Islet precursor cell (in vitro differentiated cells): ENCODE measurements at regions not wholly inside any gene's neighbourhood (a gene's known extent, or its start where the extent isn't known, plus 50 kb on each side); places are given as distances from the start of the nearest gene placed in this dataset.
"Not testable (repeated sequence)": the region's sequence is repeated elsewhere in the genome, so short reads cannot be mapped to it uniquely, and the experiment has no call there.

Experiments
- DNase-seq: peaks from one replicate; pipeline ENCODE4 v3.0.0-alpha.2; 2018

DNA sequence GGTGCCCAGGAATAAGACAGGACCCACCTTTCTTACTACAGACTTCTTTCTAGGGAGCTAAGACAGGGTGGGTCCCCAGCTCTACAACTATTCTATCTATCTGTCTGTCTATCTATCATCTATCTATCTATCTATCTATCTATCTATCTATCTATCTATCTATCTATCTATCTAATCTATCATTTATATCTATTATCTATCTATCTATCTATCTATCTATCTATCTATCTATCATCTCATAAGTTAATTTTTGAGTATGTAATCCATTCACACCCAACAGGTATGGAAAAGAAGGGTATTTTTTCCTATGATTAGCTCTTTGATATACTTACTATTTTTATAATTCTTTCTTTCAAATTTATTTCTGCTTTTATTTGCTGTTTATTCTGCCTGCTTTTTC lies 55.9 kb downstream of the BAMBI start:
- no peak for DNase-seq

DNA sequence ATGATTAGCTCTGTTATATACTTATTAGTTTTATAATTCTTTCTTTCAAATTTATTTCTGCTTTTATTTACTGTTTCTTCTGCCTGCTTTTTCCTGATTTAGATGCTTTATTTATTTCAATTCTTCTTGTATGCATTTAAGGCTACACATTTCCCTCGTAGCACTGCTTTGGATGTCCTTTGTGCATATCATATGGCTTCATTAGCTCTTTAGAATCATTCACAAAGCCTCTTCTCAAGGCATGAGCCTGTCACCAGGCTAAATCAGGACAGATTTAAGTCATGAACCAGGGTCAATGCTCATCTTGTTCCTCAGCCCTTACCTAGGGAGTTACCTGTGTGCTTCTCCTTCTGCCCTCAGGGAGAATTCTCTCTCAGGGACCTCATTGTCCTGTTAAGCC lies 56.3 kb downstream of the BAMBI start:
- no peak for DNase-seq

DNA sequence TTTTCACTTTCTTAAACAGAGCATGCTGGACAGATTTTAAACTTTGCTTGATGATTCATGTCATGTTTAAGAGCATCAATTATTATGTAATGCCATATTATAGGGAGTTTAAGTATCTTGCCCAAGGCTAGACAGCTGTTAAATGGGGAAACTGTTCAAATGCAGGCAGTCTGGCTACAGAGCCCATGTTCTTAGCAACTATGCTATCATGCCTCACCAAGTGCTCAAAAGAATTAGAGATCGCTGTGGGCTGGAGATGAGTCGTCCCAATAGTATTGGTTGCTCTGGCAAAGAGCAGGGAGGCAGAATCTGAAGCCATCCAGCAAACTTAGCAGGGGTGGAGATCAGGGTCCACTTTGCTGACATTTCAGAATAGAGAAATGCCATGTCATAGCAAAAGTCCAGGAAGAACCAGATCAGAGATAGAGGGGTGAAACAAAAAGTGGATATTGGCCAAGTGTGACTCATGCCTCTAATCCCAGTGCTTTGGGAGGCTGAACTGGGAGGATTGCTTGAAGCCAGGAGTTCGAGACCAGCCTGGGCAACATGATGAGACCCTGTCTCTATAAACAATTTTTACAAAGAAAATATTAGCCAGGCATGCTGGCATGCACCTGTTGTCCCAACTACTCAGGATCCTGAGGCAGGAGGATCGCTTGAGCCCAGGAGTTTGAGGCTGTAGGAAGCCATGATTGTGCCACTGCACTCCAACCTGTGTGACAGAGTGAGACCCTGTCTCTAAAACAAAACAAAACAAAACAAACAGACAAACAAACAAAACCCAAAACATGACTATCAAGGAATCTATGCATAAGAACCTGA lies 57.8 kb downstream of the BAMBI start:
- peak; percentile 97 for DNase-seq

DNA sequence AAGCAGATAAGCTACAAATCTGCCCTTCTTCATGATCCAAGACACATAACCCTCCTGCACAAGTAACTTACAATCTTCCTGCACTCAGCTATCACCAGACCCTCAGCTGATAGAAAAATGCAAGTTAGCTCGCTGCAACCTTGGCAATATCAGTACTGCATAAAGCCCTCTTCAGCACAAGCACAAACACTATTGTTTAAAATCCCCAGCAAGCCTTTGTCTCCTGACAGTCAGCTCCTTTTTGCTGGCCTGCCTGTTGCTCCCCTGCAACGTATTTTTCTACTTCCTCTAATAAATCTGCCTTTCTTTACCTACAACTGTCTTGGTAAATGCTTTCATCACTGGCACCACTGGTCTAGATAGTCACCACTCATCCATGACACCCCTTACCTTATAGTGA lies 59.8 kb downstream of the BAMBI start:
- no peak for DNase-seq

DNA sequence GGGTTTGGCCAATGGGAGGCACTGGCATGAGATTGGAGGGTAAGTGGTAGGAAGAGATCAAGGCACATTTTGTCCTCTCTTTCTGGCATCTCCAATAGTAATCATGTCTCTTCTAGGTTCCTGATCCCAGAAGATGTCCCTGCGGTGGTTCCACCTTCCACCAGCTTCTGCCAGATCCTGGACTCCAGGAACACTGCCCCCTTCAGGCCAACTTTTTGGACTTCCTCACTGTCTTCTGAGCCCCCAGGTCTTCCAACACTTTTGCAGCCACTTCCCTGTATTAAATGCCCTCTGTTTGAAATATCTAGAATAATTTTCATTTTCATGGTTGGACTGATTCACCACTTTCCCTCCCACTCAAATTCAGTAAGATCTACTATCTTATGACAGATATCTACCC lies 60.9 kb downstream of the BAMBI start:
- no peak for DNase-seq

DNA sequence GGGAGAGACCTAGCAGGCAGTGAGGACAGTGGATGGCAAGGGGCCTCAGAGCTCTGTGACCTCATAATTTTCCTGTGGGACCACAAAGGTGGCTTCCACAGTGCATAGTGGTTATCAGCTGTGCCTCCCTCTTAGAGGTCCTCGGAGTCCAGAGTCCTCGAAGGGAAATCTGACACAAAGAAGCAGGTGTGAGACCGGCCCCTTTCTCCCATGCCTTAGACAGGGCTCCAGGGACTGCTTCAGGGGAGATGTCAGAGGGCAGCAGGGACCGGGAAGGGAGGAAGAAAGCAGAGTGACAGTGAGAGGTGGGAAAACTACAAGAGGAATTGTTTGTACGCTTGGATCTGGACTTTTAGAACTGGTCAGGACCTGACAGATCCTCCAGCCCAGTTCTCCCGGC lies 66.3 kb downstream of the BAMBI start:
- no peak for DNase-seq

DNA sequence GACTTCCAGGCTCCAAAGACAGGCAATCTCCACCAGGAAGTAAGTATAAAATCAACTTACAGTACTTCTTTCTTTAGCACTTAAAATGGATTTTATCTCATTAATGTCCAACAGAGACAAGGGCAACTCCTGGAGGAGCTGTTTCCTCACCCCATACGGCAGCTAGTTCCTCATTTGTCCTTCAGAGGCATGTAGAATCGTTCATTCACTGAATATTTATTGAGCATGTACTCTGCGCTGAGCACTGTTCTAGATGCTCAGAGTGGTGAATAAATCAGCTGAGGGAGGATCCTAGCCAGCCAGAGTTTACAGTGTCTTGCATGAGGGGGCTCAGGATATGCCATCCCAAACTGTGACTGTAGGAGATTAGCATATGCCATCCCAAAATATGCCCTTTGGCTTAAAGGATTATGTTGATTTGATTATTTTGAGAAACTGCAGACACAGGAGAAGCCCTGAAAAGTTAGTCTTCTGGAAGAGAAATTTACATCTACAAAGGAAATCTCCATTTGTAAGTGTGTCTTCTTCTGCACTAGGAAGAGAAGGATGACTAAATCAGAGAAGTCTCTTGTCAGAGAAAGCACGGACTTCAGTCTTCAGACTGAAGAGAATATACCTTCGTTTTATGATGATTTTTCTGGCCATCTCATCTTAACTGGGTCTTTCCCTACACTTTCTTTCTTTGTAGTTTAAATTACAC lies 66.9 kb downstream of the BAMBI start:
- no peak for DNase-seq

DNA sequence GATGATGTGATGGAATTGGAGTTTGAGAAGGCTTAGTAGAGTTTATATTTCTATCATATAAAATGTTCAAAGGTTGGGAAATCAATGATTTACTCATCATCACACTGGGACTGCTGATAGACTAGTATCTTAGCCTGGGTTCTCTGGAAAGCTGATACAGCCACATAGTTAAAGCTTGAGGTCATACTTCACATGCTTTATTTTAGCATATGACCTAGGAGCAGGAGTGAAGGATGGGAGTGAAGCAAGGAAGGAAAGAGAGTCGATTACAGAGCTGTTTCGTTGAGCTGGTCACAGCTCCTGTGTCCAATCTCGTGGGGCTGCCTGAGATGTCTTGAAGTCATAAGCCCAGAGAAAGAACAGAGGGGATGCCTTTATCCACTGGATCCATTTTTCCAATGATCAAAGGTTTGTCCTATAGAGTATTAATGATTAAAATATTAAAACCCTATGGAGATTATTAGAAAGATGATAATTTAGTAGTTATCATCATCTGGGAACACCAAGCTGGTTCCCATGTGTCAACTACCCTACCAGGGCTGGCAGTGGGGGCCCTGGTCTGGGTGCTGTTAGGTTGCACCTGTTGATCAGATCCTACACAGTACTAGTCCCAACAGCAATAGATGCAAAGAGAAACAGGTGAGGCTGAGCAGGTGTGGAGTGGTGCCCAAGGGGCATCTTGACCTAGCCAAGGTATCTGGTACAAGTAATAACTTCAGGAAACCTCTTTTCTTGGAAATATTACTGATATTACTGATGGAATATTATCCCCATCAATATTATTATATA lies 77.8 kb downstream of the BAMBI start:
- no peak for DNase-seq

DNA sequence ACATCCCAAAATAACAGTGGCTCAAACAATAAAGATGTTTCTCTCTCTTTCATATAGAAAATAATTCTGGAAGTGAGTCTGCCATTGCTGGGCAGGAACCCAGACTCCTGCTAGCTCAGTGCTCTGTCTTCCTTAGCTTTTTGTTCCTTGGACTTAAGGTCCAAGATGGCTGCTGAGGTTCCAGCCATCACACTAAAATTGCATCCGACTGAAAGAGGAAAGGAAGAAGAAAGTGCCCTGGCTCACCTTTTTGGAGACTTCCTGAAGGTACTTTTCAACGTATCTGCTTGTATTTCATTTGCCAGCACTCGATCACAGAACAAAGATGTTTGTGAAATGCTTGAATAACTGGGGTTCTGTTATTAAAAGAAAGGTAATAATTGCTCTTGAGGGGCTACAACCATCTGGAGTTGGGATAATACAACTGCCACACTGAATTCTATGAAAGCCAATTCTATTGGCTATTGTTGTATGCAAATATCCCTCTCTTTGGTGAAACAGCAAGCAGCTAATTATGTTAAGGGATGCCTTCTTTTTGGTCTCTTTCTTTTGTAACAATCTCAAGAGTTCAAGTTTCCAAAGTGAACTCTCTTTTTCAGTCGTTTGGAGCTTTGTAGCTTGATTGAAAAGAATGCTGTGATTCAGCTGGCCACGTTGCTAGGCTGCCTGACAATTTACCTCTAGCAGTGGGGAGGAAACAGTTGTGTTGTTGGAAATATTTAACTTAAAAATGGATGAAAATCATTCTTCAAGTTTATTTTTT lies 83.9 kb downstream of the BAMBI start:
- DNase-seq, result no peak

DNA sequence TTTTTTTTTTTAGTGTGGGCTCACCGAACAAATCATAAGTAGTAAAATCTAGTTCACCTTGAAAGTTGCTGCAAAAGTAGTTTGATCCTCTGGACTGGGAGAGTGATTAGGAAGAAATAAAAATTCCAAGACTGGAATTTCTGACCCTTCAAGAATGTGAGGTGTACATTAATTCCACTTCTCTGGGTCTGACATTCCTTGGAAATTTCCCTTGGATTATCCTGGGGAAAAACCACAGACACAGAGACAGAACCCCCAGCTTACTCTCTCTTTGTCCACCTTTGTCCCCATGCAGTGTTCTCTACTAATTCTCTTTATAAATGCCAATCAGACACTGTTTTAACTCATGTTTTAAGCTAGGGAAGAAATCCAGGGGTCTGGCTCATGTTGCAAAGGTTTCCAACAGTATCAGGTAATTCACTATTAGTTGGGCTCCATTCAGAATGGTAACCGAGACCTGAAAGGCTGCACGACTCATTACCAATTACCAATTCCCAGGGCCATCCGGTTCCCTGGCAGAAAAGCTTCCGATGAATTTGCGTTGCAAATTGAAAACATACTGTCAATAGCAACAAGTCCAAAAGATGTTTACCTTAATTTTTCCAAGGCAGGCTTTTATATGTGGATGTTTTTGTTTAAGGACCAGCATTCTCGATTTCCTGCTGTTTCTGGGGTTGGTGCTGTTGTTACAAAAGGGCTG lies 86.3 kb downstream of the BAMBI start:
- peak; percentile 57 for DNase-seq

DNA sequence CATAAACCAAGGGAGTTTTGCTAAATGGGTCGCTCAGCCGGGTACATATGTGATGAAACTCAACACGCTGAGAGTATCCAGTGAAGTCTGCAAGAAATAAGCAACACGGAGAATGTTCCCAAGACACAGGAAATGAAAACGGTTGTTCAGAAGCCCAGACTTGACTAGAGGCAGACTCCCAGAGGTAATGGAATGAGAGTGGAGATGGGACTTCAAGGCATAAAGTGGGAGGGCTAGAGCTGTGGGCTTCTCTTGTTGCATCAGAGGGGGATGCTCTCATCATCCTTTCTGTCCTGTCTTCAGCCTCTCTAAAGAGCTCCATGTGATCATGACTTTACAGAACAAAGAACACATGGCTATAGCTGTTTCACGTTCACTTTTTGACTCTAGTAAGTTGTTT lies 88.3 kb downstream of the BAMBI start:
- no peak for DNase-seq

DNA sequence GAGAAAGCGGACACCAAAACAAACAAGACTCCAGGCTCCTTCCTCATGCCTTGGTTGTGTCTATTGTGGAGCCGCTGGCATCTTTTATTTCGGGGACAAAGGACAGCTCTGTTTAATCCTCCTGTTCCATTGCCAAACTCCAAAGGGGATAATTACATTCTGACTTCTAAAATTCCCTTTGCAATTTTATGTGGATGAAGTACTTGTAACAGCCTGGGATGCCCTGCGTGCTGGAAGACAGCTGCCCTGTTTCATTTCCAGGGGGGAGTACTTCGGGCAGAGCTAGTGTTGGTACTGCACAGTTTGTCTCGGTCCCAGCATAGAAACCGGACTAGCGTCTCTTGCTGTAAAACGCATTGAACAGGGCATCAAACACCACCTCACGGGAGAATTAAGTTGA lies 90.9 kb downstream of the BAMBI start:
- DNase-seq, result no peak

DNA sequence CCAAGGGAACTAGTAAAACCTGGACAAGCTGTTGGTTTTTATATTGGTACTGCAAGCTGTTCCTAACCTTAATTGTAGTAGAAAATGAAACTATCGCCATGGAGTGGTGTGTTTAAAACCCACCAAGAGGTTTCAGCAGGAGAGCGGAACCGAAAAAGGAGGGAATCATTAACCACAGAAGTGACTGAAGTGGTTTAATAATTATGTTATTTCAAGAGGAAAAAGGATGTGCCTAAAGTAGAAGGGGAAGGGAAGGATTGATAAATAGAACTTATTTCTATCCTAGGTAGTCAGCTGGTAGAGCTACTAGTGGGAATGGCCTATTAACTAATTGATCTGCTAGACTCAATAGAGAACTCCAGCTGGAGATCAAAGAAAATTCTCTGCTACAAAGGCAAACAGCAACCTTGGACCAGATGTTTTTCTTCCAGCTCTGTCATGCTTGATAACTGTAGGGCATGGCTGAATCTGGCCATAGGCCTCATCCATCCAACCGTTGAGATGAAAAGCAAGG lies 91.8 kb downstream of the BAMBI start:
- DNase-seq, result no peak

DNA sequence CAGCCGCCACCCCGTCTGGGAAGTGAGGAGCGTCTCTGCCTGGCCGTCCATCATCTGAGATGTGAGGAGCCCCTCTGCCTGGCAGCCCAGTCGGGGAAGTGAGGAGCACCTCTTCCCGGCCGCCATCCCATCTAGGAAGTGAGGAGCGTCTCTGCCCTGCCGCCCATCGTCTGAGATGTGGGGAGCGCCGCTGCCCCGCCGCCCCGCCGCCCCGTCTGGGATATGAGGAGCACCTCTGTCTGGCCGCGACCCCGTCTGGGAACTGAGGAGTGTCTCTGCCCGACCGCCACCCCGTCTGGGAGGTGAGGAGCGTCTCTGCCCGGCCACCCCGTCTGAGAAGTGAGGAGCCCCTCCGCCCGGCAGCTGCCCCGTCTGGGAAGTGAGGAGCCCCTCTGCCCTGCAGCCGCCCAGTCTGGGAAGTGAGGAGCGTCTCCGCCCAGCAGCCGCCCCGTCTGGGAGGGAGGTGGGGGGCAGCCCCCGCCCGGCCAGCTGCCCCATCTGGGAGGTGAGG lies 94.3 kb downstream of the BAMBI start:
- DNase-seq, result not testable (repeated sequence)

DNA sequence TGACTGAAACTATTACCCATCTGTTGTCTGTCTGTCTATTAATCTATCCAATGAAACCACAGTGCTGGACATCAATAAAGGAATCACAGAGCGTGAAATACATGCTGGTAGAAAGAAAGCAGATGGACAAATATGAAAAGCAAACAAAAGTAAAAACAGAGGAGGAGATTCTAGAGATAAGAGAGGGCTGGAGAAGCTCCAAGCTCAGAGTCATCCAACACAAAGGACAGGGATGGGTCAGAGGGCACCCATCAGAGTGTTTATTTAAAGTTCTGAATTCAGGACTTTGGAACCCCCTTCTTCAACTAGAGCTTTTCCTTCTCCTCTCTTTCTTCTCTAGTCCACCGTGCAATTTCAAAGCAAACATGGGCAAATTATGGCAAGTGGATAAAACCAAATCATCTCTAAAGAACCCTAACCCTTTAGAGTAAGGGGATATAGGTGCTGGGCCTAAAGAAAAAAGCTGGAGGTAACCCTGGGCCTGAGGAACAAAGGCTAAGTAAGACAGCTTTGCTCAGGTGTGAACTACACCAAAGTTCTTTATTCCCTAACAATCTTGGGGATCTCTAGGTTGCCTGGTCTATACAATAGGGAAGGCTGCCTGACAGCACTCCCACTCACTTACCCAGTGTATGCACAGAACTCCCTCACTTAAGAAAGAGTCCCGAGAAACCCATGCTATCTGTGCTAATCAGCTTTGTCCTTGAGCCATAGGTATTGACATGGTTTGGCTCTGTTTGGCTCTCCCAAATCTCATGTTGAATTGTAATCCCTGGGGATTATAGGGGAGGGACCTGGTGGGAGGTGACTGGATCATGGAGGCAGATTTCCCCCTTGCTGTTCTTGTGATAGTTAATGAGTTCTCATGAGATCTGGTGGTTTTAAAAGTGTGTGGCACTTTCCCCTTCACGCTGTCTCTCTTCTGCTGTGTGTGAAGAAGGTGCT lies 97.0 kb downstream of the BAMBI start:
- DNase-seq, result no peak

DNA sequence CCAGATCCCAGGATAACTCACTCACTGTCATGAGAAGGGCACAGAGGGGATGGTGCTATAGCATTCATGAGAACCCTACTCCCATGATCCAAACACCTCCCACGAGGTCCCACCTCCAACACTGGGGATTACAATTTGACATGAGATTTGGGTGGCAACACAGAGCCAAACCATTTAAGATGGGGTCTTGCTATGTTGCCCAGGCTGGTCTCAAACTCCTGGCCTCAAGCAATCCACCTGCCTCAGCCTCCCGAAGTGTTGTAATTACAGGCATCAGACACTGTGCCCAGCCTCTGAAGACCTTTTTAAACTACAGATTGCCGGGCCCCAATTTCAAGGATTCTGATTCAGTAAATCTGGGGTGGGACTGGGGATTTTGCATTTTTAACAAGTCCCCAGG lies 98.5 kb downstream of the BAMBI start:
- no peak for DNase-seq

DNA sequence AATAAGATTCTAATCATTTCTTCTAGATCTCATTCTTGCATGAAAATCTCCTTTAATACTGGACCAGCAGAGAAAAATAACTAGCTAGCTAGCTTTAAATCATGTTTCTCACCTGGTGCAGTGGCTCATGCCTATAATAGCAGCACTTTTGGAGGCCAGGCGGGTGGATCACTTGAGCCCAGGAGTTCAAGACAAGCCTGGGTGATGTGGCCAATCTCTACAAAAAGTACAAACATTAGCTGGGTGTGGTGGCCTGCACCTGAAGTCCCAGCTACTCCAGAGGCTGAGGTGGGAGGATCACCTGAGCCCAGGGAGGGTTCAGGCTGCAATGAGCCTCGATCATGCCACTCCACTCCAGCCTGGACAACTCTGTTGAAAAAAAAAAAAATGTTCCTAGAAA lies 99.2 kb downstream of the BAMBI start:
- no peak for DNase-seq

DNA sequence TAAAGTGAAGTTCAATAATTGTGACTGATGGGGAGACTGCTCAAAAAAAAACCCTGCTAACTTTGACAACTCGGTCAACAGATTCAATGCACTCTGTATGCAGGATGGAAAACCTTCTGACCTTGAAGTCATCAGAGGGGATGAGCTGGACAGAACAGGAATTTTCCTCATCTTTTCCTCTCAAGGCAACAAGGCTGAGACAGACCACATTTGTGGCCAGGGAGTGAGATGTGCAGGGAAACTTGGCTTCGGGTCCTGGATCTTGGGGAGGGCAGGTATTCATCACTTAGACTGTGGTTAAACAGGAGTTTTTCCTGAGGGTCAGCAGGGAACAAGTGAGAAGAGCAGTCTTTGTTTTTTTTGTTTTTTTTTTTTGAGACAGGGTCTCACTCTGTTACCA lies 100.6 kb downstream of the BAMBI start:
- no peak for DNase-seq

DNA sequence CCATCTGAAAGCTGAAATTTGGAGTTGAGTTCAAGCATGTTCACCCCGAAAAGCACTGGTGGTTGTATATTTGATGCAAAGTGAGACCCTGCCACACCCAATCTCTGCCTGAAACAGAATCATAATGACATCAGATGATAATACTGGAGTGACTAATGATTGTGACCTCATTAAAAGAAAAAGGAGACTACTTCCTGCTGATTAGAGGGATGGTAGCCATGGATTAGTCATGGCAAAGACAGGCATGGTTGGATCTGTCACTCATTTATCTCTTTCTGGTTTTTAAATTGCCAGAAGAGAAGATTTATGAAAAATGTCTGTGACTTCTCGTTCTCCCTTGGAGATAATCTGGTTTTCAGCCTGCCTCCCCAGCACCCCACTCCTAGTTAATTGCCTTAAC lies 101.2 kb downstream of the BAMBI start:
- DNase-seq, result no peak

DNA sequence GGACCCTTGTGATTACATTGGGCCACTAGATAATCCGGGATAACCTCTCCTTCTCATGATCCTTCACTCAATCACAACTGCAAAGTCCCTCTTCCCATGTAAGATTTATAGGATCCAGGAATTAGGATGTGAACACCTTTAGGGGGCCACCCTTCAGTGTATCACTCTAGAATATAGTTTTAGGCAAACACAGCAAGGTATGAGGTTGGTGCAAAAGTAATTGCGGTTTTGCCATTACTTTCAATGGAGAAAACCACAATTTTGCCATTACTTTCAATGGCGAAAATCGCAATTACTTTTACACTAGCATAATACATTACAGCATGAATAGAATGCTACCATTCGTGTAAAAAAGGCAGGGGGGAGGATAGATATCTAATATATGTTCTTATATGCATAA lies 104.0 kb downstream of the BAMBI start:
- no peak for DNase-seq

DNA sequence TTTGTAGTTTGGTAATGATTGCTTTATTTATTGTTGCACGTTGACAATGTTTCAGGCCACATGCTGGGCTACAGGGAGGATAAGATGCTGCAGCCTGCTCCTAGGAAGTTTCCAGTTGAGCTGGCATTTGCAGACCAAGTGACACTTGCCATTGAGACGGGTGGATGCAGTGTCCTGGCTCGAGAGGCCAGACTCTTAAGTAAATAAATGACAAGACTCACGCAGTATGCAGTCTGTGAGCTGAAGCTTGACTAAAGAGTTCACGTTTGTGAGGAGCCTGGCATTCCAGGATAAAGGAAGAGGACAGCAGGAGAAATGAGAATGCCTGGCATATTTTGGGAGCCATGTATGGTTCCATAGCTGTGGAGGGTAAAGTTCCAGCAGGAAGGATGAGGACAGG lies 105.8 kb downstream of the BAMBI start:
- peak; percentile 71 for DNase-seq
